ENCODE measurements at regions not wholly inside any gene's neighbourhood (a gene's known extent, or its start where the extent isn't known, plus 50 kb on each side); places are given as distances from the start of the nearest gene placed in this dataset.

DNA sequence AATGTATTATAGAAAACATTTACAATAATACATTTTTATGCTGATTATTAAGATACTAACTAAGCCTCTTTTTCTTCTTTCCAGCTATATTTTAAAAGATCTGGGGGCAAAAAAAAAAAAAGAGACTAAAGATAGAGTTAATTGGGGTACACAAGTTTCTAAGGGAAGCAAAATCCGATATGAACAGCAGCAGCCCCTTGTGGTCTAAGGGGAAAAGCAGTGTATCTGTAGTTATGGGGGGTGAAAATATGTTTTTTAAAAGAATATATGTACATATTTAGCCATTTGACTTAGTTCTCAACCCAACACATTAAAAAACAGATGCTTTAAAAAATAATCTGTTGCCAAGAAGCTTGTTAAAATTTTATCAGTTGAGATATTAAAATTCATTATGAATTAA lies 134.3 kb upstream of the POU5F2 start:
- DNase-seq: no peak

- DNase-seq: no peak
Measured at GRCh38 chr5:93874491-93874890, 133.1 kb upstream of the POU5F2 start.

- DNase-seq: no peak
Measured at GRCh38 chr5:93874080-93874479, 132.7 kb upstream of the POU5F2 start.

- no peak for DNase-seq
Measured at GRCh38 chr5:93873211-93873736, 131.9 kb upstream of the POU5F2 start.

GRCh38 chr5:93870649-93871048 lies 129.2 kb upstream of the POU5F2 start:
- DNase-seq: no peak

DNA sequence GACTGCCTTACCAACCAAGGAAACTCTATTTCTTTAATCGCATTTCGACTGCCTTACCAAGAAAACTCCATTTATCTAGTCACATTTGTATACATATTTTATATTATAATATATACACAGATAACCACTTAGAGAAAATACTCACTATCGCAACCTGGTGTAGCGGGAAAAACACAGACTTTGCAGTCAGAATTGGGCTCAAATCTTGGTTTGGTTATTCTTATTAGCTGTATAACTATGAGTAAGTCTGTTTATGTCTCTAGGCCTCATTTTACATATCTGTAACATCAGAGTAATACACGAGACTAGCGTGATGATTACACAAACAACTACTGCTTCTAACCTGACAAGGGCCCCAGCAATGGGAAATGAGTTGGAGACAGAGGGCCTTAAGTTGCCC lies 127.5 kb upstream of the POU5F2 start:
- no peak for DNase-seq

DNA sequence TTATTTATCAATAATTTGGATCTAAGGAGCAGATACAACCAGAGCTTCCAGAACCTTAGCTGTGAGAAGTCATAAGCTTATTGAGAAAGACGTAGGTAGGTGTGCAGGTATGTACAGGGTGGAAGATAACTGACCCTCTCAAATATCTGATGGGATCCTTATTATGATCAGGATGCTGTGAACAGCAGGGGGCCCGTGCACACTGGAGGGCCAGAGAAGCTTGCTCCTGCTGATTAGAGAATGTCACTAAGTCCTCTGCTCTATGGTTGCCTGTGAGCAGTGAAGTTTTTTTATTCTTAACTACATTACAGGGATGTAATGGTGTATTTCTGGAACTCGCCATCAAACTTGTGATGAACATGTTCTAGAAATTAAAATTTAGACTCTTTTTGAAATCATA lies 108.9 kb upstream of the POU5F2 start:
- no peak for DNase-seq

- no peak for DNase-seq
Measured at GRCh38 chr5:93845376-93845775, 104.0 kb upstream of the POU5F2 start.

DNA sequence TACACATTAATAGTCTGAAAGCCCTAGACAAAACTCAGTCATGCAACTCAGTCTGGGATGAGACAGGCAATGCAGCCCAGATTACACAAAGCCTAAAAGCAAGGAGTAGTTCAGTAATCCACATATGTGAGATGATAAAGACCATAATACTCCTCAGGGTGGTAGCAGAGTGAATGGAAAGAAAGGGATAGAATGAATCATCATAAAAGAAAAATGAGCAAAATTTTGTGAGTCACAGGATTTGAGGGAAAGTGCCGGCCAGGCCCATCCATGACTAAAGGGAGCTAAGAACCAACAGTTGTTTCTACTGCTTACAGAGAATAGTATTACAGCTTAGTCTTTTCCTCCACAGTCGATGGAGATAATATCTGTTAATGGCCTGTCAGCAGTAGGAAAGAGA lies 90.0 kb upstream of the POU5F2 start:
- no peak for DNase-seq

GRCh38 chr5:93830893-93831292 lies 89.5 kb upstream of the POU5F2 start:
- DNase-seq: no peak

DNA sequence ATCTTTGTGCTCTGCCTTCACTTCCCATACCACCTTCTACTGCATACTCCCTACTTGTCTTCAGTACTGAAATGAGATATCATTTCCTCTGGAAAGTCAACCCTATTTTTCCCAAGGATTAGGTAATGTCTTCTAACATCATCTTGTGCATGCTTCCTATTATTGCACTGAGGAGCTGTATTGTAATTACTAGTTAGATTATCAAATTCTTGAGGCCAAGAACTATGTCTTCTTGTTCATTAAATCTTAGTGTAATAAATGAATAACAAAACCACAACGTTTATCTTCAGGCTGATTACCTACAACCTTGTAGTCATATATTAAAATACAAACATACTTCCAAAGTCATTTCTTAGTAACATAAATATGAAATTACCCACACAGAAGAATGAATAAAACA lies 87.9 kb upstream of the POU5F2 start:
- no peak for DNase-seq

GRCh38 chr5:93821891-93822415 lies 80.6 kb upstream of the POU5F2 start:
- DNase-seq: no peak

GRCh38 chr5:93819668-93820067 lies 78.3 kb upstream of the POU5F2 start:
- no peak for DNase-seq

- DNase-seq: no peak
Measured at GRCh38 chr5:93810780-93811179, 69.4 kb upstream of the POU5F2 start.

GRCh38 chr5:93809430-93809829 lies 68.0 kb upstream of the POU5F2 start:
- no peak for DNase-seq

DNA sequence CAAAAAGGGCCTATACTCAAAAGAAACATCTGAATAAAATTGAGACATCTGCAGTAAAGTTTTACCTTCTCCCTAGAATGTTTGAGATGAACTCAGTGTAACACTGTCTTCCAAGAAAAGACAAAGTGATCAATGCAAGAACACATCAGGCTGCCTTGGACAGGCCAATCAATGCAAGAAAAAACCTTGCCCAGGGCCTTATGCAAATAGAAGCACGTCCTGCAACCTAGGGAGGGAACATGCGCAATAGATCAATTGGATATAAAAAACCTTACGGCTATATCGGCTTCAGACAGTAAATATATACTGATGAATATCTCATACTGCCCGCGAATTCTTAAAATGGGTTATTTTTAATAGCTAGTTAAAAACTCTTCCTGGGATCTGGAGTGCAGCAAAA lies 66.4 kb upstream of the POU5F2 start:
- no peak for DNase-seq

- DNase-seq: no peak
Measured at GRCh38 chr5:93805616-93806379, 64.4 kb upstream of the POU5F2 start.

- DNase-seq: peak; percentile 14
Measured at GRCh38 chr5:93800988-93801811, 59.8 kb upstream of the POU5F2 start.

GRCh38 chr5:93794954-93795353 lies 53.6 kb upstream of the POU5F2 start:
- no peak for DNase-seq

DNA sequence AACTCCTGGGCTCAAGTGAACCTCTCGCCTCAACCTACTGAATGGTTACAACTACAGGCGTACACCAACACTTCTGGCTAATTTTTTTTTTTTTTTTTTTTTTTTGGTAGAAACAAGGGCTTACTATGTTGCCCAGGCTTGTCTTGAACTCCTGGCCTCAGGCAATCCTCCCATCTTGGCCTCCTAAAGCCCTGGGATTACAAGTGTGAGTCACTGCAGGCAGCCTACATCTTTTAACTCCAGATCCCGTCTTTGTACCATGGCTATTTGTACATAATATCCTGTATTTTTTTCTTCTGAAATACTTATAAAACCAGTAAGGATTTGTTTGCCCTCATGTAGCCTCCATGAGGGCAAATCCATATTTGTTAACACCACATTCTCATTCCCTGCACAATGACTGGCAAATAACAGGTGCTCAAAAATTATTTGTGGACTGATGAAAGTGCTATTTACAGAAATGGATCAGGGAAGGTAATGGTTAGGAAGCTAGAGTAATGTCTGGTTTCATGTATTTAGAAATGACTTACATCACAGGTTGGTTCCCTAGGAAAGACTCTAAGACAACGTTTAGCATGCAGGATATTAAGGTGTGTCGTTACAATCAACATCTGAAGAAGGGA lies 51.9 kb upstream of the POU5F2 start:
- no peak for DNase-seq

- no peak for DNase-seq
Measured at GRCh38 chr5:93791518-93791972, 50.1 kb upstream of the POU5F2 start.
